ENCODE measurements at regions not wholly inside any gene's neighbourhood (a gene's known extent, or its start where the extent isn't known, plus 50 kb on each side); places are given as distances from the start of the nearest gene placed in this dataset.

GRCh38 chr9:14962193-14962882 is 52.1 kb upstream of the FREM1 start:
- Histone ChIP-seq H4K20me1 (ENCODE audit: insufficient read depth, low read length) (no peaks in the 10 kb centered on the region), H3K4me3 (ENCODE audit: insufficient read depth, low read depth, low read length) (no peak overlapping the region), H3K9me3 (ENCODE audit: insufficient read depth, low read depth, low read length) (no peaks in the 10 kb centered on the region), H3K79me2 (ENCODE audit: insufficient read depth, low read length) (no peaks in the 10 kb centered on the region), H3K36me3 (ENCODE audit: insufficient read depth, low read length) (no peaks in the 10 kb centered on the region), H3K4me1 (ENCODE audit: insufficient read depth, low read length) (no peaks in the 10 kb centered on the region), H3K27ac (ENCODE audit: low read depth, low read length) (no peak overlapping the region), H2AFZ (ENCODE audit: low read depth, low read length) (no peak overlapping the region), H3K27me3 (ENCODE audit: insufficient read depth, low read length) (no peaks in the 10 kb centered on the region), H3K9ac (ENCODE audit: low read length) (no peak overlapping the region), H3K4me2 (ENCODE audit: low read length) (no peak overlapping the region)
- H3K9me3 Mint-ChIP-seq (ENCODE audit: unreplicated experiment), result no peaks in the 10 kb centered on the region
- no peaks in the 10 kb centered on the region for H3K36me3 Mint-ChIP-seq (ENCODE audit: low read depth, unreplicated experiment)
- H3K4me1 Mint-ChIP-seq (ENCODE audit: low read depth, unreplicated experiment), result no peaks in the 10 kb centered on the region
- H3K4me3 Mint-ChIP-seq (ENCODE audit: unreplicated experiment), result no peak overlapping the region
- no peaks in the 10 kb centered on the region for H3K27me3 Mint-ChIP-seq (ENCODE audit: low read depth, unreplicated experiment)
- no peak for DNase-seq (ENCODE audit: low read depth)
- TF ChIP-seq CTCF (IDR thresholded peaks at IDR 0.05; ENCODE audit: insufficient read depth, low read depth, low read length), result no peak
- no peak for TF ChIP-seq EZH2 (IDR thresholded peaks at IDR 0.05; ENCODE audit: insufficient read depth, low read length)
- no peak overlapping the region for H3K27ac Mint-ChIP-seq (ENCODE audit: unreplicated experiment)
- no peak for FAIRE-seq

GRCh38 chr9:14961372-14962068 is 51.3 kb upstream of the FREM1 start:
- no peaks in the 10 kb centered on the region for H3K36me3 Mint-ChIP-seq (ENCODE audit: low read depth, unreplicated experiment)
- no peak for FAIRE-seq
- Histone ChIP-seq H3K4me2 (ENCODE audit: low read length) (no peak overlapping the region), H3K9me3 (ENCODE audit: insufficient read depth, low read depth, low read length) (no peaks in the 10 kb centered on the region), H3K79me2 (ENCODE audit: insufficient read depth, low read length) (no peaks in the 10 kb centered on the region), H3K27ac (ENCODE audit: low read depth, low read length) (no peak overlapping the region), H2AFZ (ENCODE audit: low read depth, low read length) (no peak overlapping the region), H3K27me3 (ENCODE audit: insufficient read depth, low read length) (no peaks in the 10 kb centered on the region), H3K4me3 (ENCODE audit: insufficient read depth, low read depth, low read length) (no peak overlapping the region), H3K36me3 (ENCODE audit: insufficient read depth, low read length) (no peaks in the 10 kb centered on the region), H4K20me1 (ENCODE audit: insufficient read depth, low read length) (no peaks in the 10 kb centered on the region), H3K4me1 (ENCODE audit: insufficient read depth, low read length) (no peaks in the 10 kb centered on the region), H3K9ac (ENCODE audit: low read length) (no peak overlapping the region)
- no peak overlapping the region for H3K4me3 Mint-ChIP-seq (ENCODE audit: unreplicated experiment)
- H3K4me1 Mint-ChIP-seq (ENCODE audit: low read depth, unreplicated experiment), result no peaks in the 10 kb centered on the region
- no peaks in the 10 kb centered on the region for H3K9me3 Mint-ChIP-seq (ENCODE audit: unreplicated experiment)
- H3K27me3 Mint-ChIP-seq (ENCODE audit: low read depth, unreplicated experiment), result no peaks in the 10 kb centered on the region
- TF ChIP-seq EZH2 (IDR thresholded peaks at IDR 0.05; ENCODE audit: insufficient read depth, low read length) (no peak), CTCF (IDR thresholded peaks at IDR 0.05; ENCODE audit: insufficient read depth, low read depth, low read length) (no peak)
- no peak for DNase-seq (ENCODE audit: low read depth)
- H3K27ac Mint-ChIP-seq (ENCODE audit: unreplicated experiment), result no peak overlapping the region

GRCh38 chr9:14960881-14961280 is 50.7 kb upstream of the FREM1 start:
- H3K4me3 Mint-ChIP-seq (ENCODE audit: unreplicated experiment), result no peak overlapping the region
- Histone ChIP-seq H3K36me3 (ENCODE audit: insufficient read depth, low read length) (no peaks in the 10 kb centered on the region), H3K79me2 (ENCODE audit: insufficient read depth, low read length) (no peaks in the 10 kb centered on the region), H3K27me3 (ENCODE audit: insufficient read depth, low read length) (no peaks in the 10 kb centered on the region), H4K20me1 (ENCODE audit: insufficient read depth, low read length) (no peaks in the 10 kb centered on the region), H3K27ac (ENCODE audit: low read depth, low read length) (no peak overlapping the region), H3K4me1 (ENCODE audit: insufficient read depth, low read length) (no peaks in the 10 kb centered on the region), H3K9ac (ENCODE audit: low read length) (no peak overlapping the region), H2AFZ (ENCODE audit: low read depth, low read length) (no peak overlapping the region), H3K4me2 (ENCODE audit: low read length) (no peak overlapping the region), H3K4me3 (ENCODE audit: insufficient read depth, low read depth, low read length) (no peak overlapping the region), H3K9me3 (ENCODE audit: insufficient read depth, low read depth, low read length) (no peaks in the 10 kb centered on the region)
- H3K27ac Mint-ChIP-seq (ENCODE audit: unreplicated experiment), result no peak overlapping the region
- FAIRE-seq (no peak), DNase-seq (ENCODE audit: low read depth) (no peak)
- no peaks in the 10 kb centered on the region for H3K27me3 Mint-ChIP-seq (ENCODE audit: low read depth, unreplicated experiment)
- H3K36me3 Mint-ChIP-seq (ENCODE audit: low read depth, unreplicated experiment), result no peaks in the 10 kb centered on the region
- H3K4me1 Mint-ChIP-seq (ENCODE audit: low read depth, unreplicated experiment), result no peaks in the 10 kb centered on the region
- TF ChIP-seq EZH2 (IDR thresholded peaks at IDR 0.05; ENCODE audit: insufficient read depth, low read length) (no peak), CTCF (IDR thresholded peaks at IDR 0.05; ENCODE audit: insufficient read depth, low read depth, low read length) (no peak)
- no peaks in the 10 kb centered on the region for H3K9me3 Mint-ChIP-seq (ENCODE audit: unreplicated experiment)
